GM06990 (cell line): ENCODE measurements at regions not wholly inside any gene's neighbourhood (a gene's known extent, or its start where the extent isn't known, plus 50 kb on each side); places are given as distances from the start of the nearest gene placed in this dataset.
"Not testable (repeated sequence)": the region's sequence is repeated elsewhere in the genome, so short reads cannot be mapped to it uniquely, and the experiment has no call there.

Experiments used
- DNase-seq: peaks from one replicate; pipeline ENCODE4 v3.0.0-alpha.2; 2011; ENCODE audit not compliant: insufficient read length; ENCODE audit errors: extremely low read depth
- H3K27me3 ChIP-seq: replicated peaks from 2 replicates; pipeline ENCODE4 v1.6.0; 2011; ENCODE audit warnings: low read length; ENCODE audit not compliant: control insufficient read depth, insufficient read depth
- H3K36me3 ChIP-seq: 2 replicates; pipeline ENCODE4 v1.5.1; 2011; ENCODE audit warnings: low read length; ENCODE audit not compliant: control insufficient read depth, insufficient read depth
- H3K4me3 ChIP-seq: replicated peaks from 2 replicates; pipeline ENCODE4 v1.5.1; 2011; ENCODE audit warnings: low read depth, mild to moderate bottlenecking, control low read depth, low read length
- CTCF ChIP-seq: IDR thresholded peaks from 2 replicates; pipeline ENCODE4 v1.5.1; 2011; ENCODE audit warnings: low read length, control low read depth, mild to moderate bottlenecking, inconsistent platforms; ENCODE audit not compliant: insufficient read depth, poor library complexity, severe bottlenecking

- no peak for DNase-seq
- Histone ChIP-seq H3K36me3 (no peaks in the 10 kb centered on the region), H3K27me3 (no peaks in the 10 kb centered on the region), H3K4me3 (no peak overlapping the region)
- no peak for TF ChIP-seq CTCF
Measured at GRCh38 chr10:55989188-55989587, 371.9 kb downstream of the ZWINT start.

GRCh38 chr10:55979203-55979602 is 381.9 kb downstream of the ZWINT start:
- Histone ChIP-seq H3K36me3 (no peaks in the 10 kb centered on the region), H3K4me3 (no peak overlapping the region), H3K27me3 (no peaks in the 10 kb centered on the region)
- TF ChIP-seq CTCF = no peak
- DNase-seq = no peak

- no peaks in the 10 kb centered on the region for H3K36me3 ChIP-seq
- TF ChIP-seq CTCF = no peak
- DNase-seq = no peak
- no peak overlapping the region for H3K4me3 ChIP-seq
- no peaks in the 10 kb centered on the region for H3K27me3 ChIP-seq
Measured at GRCh38 chr10:55966101-55966500, 395.0 kb downstream of the ZWINT start.

- no peak overlapping the region for H3K4me3 ChIP-seq
- TF ChIP-seq CTCF = no peak
- DNase-seq = no peak
- no peaks in the 10 kb centered on the region for H3K36me3 ChIP-seq
- H3K27me3 ChIP-seq = no peaks in the 10 kb centered on the region
Measured at GRCh38 chr10:55943403-55943802, 417.7 kb downstream of the ZWINT start.

GRCh38 chr10:55929291-55929690 is 431.8 kb downstream of the ZWINT start:
- Histone ChIP-seq H3K36me3 (no peaks in the 10 kb centered on the region), H3K4me3 (no peak overlapping the region), H3K27me3 (no peaks in the 10 kb centered on the region)
- DNase-seq = no peak
- TF ChIP-seq CTCF = no peak

GRCh38 chr10:55899472-55900147 is 461.4 kb downstream of the ZWINT start:
- DNase-seq, H3K36me3 ChIP-seq, H3K4me3 ChIP-seq, H3K27me3 ChIP-seq: not testable (repeated sequence)
